ENCODE measurements at regions not wholly inside any gene's neighbourhood (a gene's known extent, or its start where the extent isn't known, plus 50 kb on each side); places are given as distances from the start of the nearest gene placed in this dataset.

GRCh38 chr22:47690586-47690985 lies 928.1 kb downstream of the TBC1D22A start:
- H3K4me3 Mint-ChIP-seq: no peak overlapping the region

GRCh38 chr22:47690166-47690565 lies 927.7 kb downstream of the TBC1D22A start:
- peaks cover 0 to 3% (median 0%) of the 10 kb centered on the region in 3 donors for H3K9me3 ChIP-seq (ENCODE audit: control extremely low read depth in 1 of 3, control insufficient read depth in 2 of 3, insufficient read depth in 1 of 3, low read length in 2 of 3)
- no peak overlapping the region for H3K27ac Mint-ChIP-seq

More at GRCh38 chr22:47690586-47690985, 928.1 kb downstream of the TBC1D22A start:
- H3K9me3 ChIP-seq (ENCODE audit: control extremely low read depth in 1 of 3, control insufficient read depth in 2 of 3, insufficient read depth in 1 of 3, low read length in 2 of 3): peaks cover 0 to 3% (median 0%) of the 10 kb centered on the region in 3 donors
- WGBS (ENCODE audit: insufficient coverage): 71% methylated on average over 4 of the region's 4 CpGs
- H4K20me1 ChIP-seq (ENCODE audit: control insufficient read depth, insufficient read depth, low read length, poor library complexity, severe bottlenecking): no peaks in the 10 kb centered on the region
- no peak for TF ChIP-seq EZH2 (IDR thresholded peaks at IDR 0.05; ENCODE audit: borderline replicate concordance, insufficient read depth, low read depth, low read length, poor library complexity, severe bottlenecking)
- no peak for TF ChIP-seq CTCF (IDR thresholded peaks at IDR 0.05)
- ChIA-PET CTCF (no interaction called here), POLR2A (no interaction called here)
- no peak overlapping the region for H3K9ac ChIP-seq (ENCODE audit: low read length)
- H3K79me2 ChIP-seq (ENCODE audit: control insufficient read depth, insufficient read depth, low read length): no peaks in the 10 kb centered on the region
- H3K4me3 ChIP-seq (ENCODE audit: control extremely low read depth in 1 of 5, extremely low read depth in 1 of 5, insufficient read depth in 1 of 5, low read depth in 2 of 5, low read length in 4 of 5): no peak overlapping the region
- no peak overlapping the region for H3K27ac ChIP-seq (ENCODE audit: low read length in 2 of 2)
- H2AFZ ChIP-seq (ENCODE audit: insufficient read depth, low read depth, low read length, poor library complexity, severe bottlenecking): no peak overlapping the region
- no peak overlapping the region for H3K4me2 ChIP-seq (replicated peaks; ENCODE audit: low read depth, low read length, poor library complexity, severe bottlenecking)
- H3K4me1 Mint-ChIP-seq: peaks cover 5% of the 10 kb centered on the region
- DNase-seq: no peak
- no peak for ATAC-seq (ENCODE audit: low read depth)
- no peaks in the 10 kb centered on the region for H3K36me3 ChIP-seq (replicated peaks in 1 of 2; ENCODE audit: control extremely low read depth in 1 of 2, control insufficient read depth in 1 of 2, extremely low read depth in 1 of 2, insufficient read depth in 2 of 2, low read length in 1 of 2)
- H3K27me3 Mint-ChIP-seq: peaks cover 4% of the 10 kb centered on the region
- H3K27ac Mint-ChIP-seq: no peak overlapping the region
- intact Hi-C loops (cut with micrococcal nuclease): no loop called here
- no peaks in the 10 kb centered on the region for H3K27me3 ChIP-seq (replicated peaks in 1 of 4; ENCODE audit: control extremely low read depth in 1 of 4, control insufficient read depth in 3 of 4, insufficient read depth in 4 of 4, low read length in 3 of 4)
- H3K4me1 ChIP-seq (ENCODE audit: control insufficient read depth in 2 of 2, insufficient read depth in 2 of 2, low read length in 2 of 2): peaks cover 0 to 4% of the 10 kb centered on the region in 2 donors
- H3K9me3 Mint-ChIP-seq (ENCODE audit: insufficient read depth): no peaks in the 10 kb centered on the region

More at GRCh38 chr22:47690166-47690565, 927.7 kb downstream of the TBC1D22A start:
- H3K4me1 ChIP-seq (ENCODE audit: control insufficient read depth in 2 of 2, insufficient read depth in 2 of 2, low read length in 2 of 2): peaks cover 0 to under 1% of the 10 kb centered on the region in 2 donors
- CTCF ChIA-PET: no interaction called here
- ATAC-seq (ENCODE audit: low read depth) (no peak), DNase-seq (no peak)
- no peaks in the 10 kb centered on the region for H3K27me3 ChIP-seq (replicated peaks in 1 of 4; ENCODE audit: control extremely low read depth in 1 of 4, control insufficient read depth in 3 of 4, insufficient read depth in 4 of 4, low read length in 3 of 4)
- H3K9ac ChIP-seq (ENCODE audit: low read length): no peak overlapping the region
- POLR2A ChIA-PET: no interaction called here
- TF ChIP-seq CTCF (IDR thresholded peaks at IDR 0.05) (no peak), EZH2 (IDR thresholded peaks at IDR 0.05; ENCODE audit: borderline replicate concordance, insufficient read depth, low read depth, low read length, poor library complexity, severe bottlenecking) (no peak)
- intact Hi-C loops (cut with micrococcal nuclease): no loop called here
- H3K4me3 ChIP-seq (ENCODE audit: control extremely low read depth in 1 of 5, extremely low read depth in 1 of 5, insufficient read depth in 1 of 5, low read depth in 2 of 5, low read length in 4 of 5): no peak overlapping the region
- no peak overlapping the region for H3K4me2 ChIP-seq (replicated peaks; ENCODE audit: low read depth, low read length, poor library complexity, severe bottlenecking)
- H3K27ac ChIP-seq (ENCODE audit: low read length in 2 of 2): no peak overlapping the region
- 90% methylated on average over 2 of the region's 2 CpGs for WGBS (ENCODE audit: insufficient coverage)
- Mint-ChIP-seq H3K9me3 (ENCODE audit: insufficient read depth) (no peaks in the 10 kb centered on the region), H3K4me3 (no peak overlapping the region), H3K4me1 (peaks cover under 1% of the 10 kb centered on the region), H3K27me3 (peaks cover 4% of the 10 kb centered on the region)
- no peaks in the 10 kb centered on the region for H4K20me1 ChIP-seq (ENCODE audit: control insufficient read depth, insufficient read depth, low read length, poor library complexity, severe bottlenecking)
- H3K36me3 ChIP-seq (replicated peaks in 1 of 2; ENCODE audit: control extremely low read depth in 1 of 2, control insufficient read depth in 1 of 2, extremely low read depth in 1 of 2, insufficient read depth in 2 of 2, low read length in 1 of 2): no peaks in the 10 kb centered on the region
- H2AFZ ChIP-seq (ENCODE audit: insufficient read depth, low read depth, low read length, poor library complexity, severe bottlenecking): no peak overlapping the region
- no peaks in the 10 kb centered on the region for H3K79me2 ChIP-seq (ENCODE audit: control insufficient read depth, insufficient read depth, low read length)
